Glutamatergic neuron (in vitro differentiated cells): ENCODE measurements at regions not wholly inside any gene's neighbourhood (a gene's known extent, or its start where the extent isn't known, plus 50 kb on each side); places are given as distances from the start of the nearest gene placed in this dataset.

Experiments
- DNase-seq: peaks from one replicate; pipeline ENCODE4 v3.0.0; 2022
- H3K27ac Mint-ChIP-seq: one replicate; pipeline ENCODE4 v1.8.0; 2020; ENCODE audit warnings: mild to moderate bottlenecking, mixed read lengths, inconsistent platforms; ENCODE audit not compliant: unreplicated experiment
- H3K27me3 Mint-ChIP-seq: one replicate; pipeline ENCODE4 v1.8.0; 2020; ENCODE audit warnings: mild to moderate bottlenecking, moderate library complexity, mixed read lengths, inconsistent platforms; ENCODE audit not compliant: unreplicated experiment
- H3K36me3 Mint-ChIP-seq: one replicate; pipeline ENCODE4 v1.8.0; 2020; ENCODE audit warnings: mild to moderate bottlenecking, mixed read lengths, inconsistent platforms; ENCODE audit not compliant: unreplicated experiment
- H3K4me1 Mint-ChIP-seq: one replicate; pipeline ENCODE4 v1.8.0; 2020; ENCODE audit warnings: mild to moderate bottlenecking, low read depth, mixed read lengths, inconsistent platforms; ENCODE audit not compliant: unreplicated experiment
- H3K4me3 Mint-ChIP-seq: one replicate; pipeline ENCODE4 v1.8.0; 2020; ENCODE audit warnings: mild to moderate bottlenecking, mixed read lengths, inconsistent platforms; ENCODE audit not compliant: unreplicated experiment
- H3K9me3 Mint-ChIP-seq: one replicate; pipeline ENCODE4 v1.8.0; 2020; ENCODE audit warnings: mild to moderate bottlenecking, moderate library complexity, mixed read lengths, inconsistent platforms; ENCODE audit not compliant: unreplicated experiment
- CTCF ChIP-seq: fragments of 200-600 bp; sonication (generic); IDR thresholded peaks from one replicate; pipeline ENCODE4 v1.5.0; 2021; ENCODE audit not compliant: partially characterized antibody, unreplicated experiment

GRCh38 chr12:126617312-126617711, 1552.1 kb downstream of the AACS start:
- H3K4me3 Mint-ChIP-seq = no peak overlapping the region
- H3K9me3 Mint-ChIP-seq = peaks cover 9% of the 10 kb centered on the region
- no peaks in the 10 kb centered on the region for H3K36me3 Mint-ChIP-seq
- no peaks in the 10 kb centered on the region for H3K4me1 Mint-ChIP-seq
- no peak overlapping the region for H3K27ac Mint-ChIP-seq
- DNase-seq = no peak
- H3K27me3 Mint-ChIP-seq = no peaks in the 10 kb centered on the region
- TF ChIP-seq CTCF = no peak

DNA sequence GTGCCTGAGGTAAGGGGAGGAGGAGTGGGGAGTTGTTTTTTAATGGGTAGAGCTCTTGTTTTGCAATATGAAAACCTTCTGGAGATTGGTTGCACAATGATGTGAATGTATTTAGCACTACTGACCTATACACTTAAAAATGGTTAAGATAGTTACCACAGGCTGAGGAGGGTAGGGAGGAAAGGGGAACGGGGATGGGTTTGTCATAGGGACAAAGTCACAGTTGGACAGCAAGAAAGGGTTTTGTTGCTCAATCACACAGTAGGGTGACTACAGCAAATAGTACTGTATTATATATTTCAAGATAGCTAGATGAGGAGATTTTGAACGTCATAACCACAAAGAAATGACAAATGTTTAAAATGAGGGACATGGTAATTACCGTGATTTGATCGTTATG, 1562.4 kb downstream of the AACS start:
- Mint-ChIP-seq H3K9me3 (peaks cover 2% of the 10 kb centered on the region), H3K4me1 (no peaks in the 10 kb centered on the region), H3K4me3 (no peak overlapping the region), H3K36me3 (no peaks in the 10 kb centered on the region), H3K27ac (no peak overlapping the region), H3K27me3 (no peaks in the 10 kb centered on the region)
- no peak for TF ChIP-seq CTCF
- DNase-seq = no peak

- Mint-ChIP-seq H3K4me1 (no peaks in the 10 kb centered on the region), H3K27ac (no peak overlapping the region), H3K9me3 (peaks cover 6% of the 10 kb centered on the region), H3K27me3 (peaks cover 3% of the 10 kb centered on the region), H3K4me3 (no peak overlapping the region), H3K36me3 (no peaks in the 10 kb centered on the region)
- TF ChIP-seq CTCF = no peak
- DNase-seq = no peak
These were observed 1571.6 kb downstream of the AACS start for GRCh38 chr12:126636821-126637220.

- peaks cover 5% of the 10 kb centered on the region for H3K36me3 Mint-ChIP-seq
- no peaks in the 10 kb centered on the region for H3K4me1 Mint-ChIP-seq
- H3K9me3 Mint-ChIP-seq = peaks cover 8% of the 10 kb centered on the region
- no peak for TF ChIP-seq CTCF
- no peaks in the 10 kb centered on the region for H3K27me3 Mint-ChIP-seq
- no peak for DNase-seq
- no peak overlapping the region for H3K27ac Mint-ChIP-seq
- no peak overlapping the region for H3K4me3 Mint-ChIP-seq
These were observed 1579.2 kb downstream of the AACS start for GRCh38 chr12:126644236-126645020.

DNA sequence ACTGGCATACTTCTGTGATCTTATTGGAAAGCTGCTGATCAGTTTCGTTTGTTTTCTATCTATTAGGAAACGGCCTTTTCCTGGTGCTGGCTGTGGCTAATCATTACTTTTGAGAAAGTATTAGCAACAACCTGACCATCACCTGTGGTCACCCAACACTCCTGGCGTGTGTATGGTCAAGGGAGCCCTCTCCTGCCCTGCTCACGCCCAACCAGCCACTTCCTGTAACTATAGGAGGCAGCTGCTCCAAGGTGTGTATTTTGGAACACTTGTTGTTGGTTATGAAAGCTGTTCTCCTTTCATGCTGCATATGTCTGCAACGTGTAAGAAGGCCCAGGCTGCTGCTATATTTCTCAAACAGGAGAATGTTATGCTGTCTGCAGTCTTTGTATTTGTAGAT, 1582.8 kb downstream of the AACS start:
- Mint-ChIP-seq H3K27me3 (no peaks in the 10 kb centered on the region), H3K36me3 (peaks cover 4% of the 10 kb centered on the region), H3K27ac (no peak overlapping the region), H3K9me3 (peaks cover 7% of the 10 kb centered on the region), H3K4me1 (no peaks in the 10 kb centered on the region), H3K4me3 (no peak overlapping the region)
- no peak for DNase-seq
- no peak for TF ChIP-seq CTCF
